GM18519 (cell line): ENCODE measurements at regions not wholly inside any gene's neighbourhood (a gene's known extent, or its start where the extent isn't known, plus 50 kb on each side); places are given as distances from the start of the nearest gene placed in this dataset.

ENCODE experiments used
- ATAC-seq: cut with Tn5 transposase; IDR thresholded peaks from one replicate; pipeline ENCODE4 v1.9.1; 2021; ENCODE audit warnings: mild to moderate bottlenecking, moderate library complexity; ENCODE audit not compliant: unreplicated experiment, low FRiP score

- ATAC-seq = no peak
Measured at GRCh38 chr13:72462726-72463125, 264.7 kb downstream of the MZT1 start.

GRCh38 chr13:72462166-72462565 is 265.3 kb downstream of the MZT1 start:
- ATAC-seq = no peak

- peak; percentile 58 for ATAC-seq
Measured at GRCh38 chr13:72458701-72459100, 268.7 kb downstream of the MZT1 start.

GRCh38 chr13:72457151-72457550 is 270.3 kb downstream of the MZT1 start:
- ATAC-seq = no peak

- ATAC-seq = no peak
Measured at GRCh38 chr13:72456486-72456885, 270.9 kb downstream of the MZT1 start.

- ATAC-seq = no peak
Measured at GRCh38 chr13:72453161-72453560, 274.3 kb downstream of the MZT1 start.

- no peak for ATAC-seq
Measured at GRCh38 chr13:72448082-72448481, 279.3 kb downstream of the MZT1 start.

- ATAC-seq = no peak
Measured at GRCh38 chr13:72444999-72445398, 282.4 kb downstream of the MZT1 start.

- ATAC-seq = no peak
Measured at GRCh38 chr13:72437458-72437857, 290.0 kb downstream of the MZT1 start.

GRCh38 chr13:72435251-72435650 is 292.2 kb downstream of the MZT1 start:
- ATAC-seq = no peak

- no peak for ATAC-seq
Measured at GRCh38 chr13:72431981-72432682, 295.3 kb downstream of the MZT1 start.

GRCh38 chr13:72430923-72431322 is 296.5 kb downstream of the MZT1 start:
- ATAC-seq = no peak

GRCh38 chr13:72427757-72428528 is 299.5 kb downstream of the MZT1 start:
- no peak for ATAC-seq

GRCh38 chr13:72424059-72424458 is 303.4 kb downstream of the MZT1 start:
- no peak for ATAC-seq

GRCh38 chr13:72415817-72416216 is 311.6 kb downstream of the MZT1 start:
- no peak for ATAC-seq

- no peak for ATAC-seq
Measured at GRCh38 chr13:72412481-72412880, 314.9 kb downstream of the MZT1 start.

GRCh38 chr13:72405441-72405840 is 322.0 kb downstream of the MZT1 start:
- no peak for ATAC-seq

GRCh38 chr13:72403396-72404010 is 323.9 kb downstream of the MZT1 start:
- no peak for ATAC-seq

GRCh38 chr13:72400856-72401255 is 326.6 kb downstream of the MZT1 start:
- no peak for ATAC-seq

GRCh38 chr13:72399351-72399750 is 328.1 kb downstream of the MZT1 start:
- no peak for ATAC-seq

- no peak for ATAC-seq
Measured at GRCh38 chr13:72397265-72397664, 330.2 kb downstream of the MZT1 start.

GRCh38 chr13:72390909-72391308 is 336.5 kb downstream of the MZT1 start:
- no peak for ATAC-seq
